ENCODE measurements at regions not wholly inside any gene's neighbourhood (a gene's known extent, or its start where the extent isn't known, plus 50 kb on each side); places are given as distances from the start of the nearest gene placed in this dataset.

DNA sequence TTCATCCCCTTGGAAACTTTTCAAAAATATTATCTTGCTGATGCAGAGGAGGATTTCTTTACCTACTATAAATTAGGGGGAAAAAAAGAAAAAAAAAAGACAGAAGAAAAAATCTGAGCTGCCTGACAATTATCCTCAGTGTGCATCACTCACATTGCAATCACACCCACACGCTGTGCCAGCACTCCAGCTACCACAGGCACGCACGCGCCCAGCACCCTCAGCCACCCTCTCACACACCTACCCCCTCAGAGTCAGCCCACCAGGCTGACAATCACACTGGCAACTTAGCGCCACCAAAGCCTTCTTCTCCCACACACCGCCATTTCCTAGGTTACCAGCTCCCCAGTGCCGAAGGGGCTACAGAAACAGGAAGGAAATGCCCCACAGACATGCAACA lies 236.1 kb downstream of the KCNA4 start:
- no peak for DNase-seq

DNA sequence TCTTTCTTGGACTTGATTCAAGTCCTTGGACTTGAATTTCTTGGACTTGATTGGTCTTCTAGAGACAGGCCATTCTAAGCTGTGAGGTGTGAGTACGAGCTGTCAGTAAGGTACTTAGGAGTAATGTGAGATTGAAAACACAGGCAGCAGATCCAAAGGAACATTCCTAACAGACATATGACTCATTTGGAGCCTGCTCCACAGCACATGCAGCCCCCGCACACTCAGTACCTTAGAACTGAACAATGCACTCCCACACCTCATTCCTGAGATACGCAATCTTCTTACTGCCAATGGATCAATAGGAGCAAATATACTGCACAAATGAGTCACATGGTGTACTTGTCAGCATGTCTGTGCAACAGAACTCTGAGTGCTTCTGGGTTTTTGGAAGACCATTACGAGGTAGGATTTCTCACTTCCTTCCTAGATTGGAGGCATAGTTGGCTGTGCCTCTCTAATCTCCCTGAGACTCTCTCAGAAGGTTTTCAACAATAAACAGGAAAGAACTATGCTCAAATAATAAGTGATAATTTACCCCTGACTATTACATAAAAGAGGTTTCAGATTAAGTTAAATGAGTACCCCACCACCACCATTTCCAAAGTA lies 243.1 kb downstream of the KCNA4 start:
- no peak for DNase-seq

DNA sequence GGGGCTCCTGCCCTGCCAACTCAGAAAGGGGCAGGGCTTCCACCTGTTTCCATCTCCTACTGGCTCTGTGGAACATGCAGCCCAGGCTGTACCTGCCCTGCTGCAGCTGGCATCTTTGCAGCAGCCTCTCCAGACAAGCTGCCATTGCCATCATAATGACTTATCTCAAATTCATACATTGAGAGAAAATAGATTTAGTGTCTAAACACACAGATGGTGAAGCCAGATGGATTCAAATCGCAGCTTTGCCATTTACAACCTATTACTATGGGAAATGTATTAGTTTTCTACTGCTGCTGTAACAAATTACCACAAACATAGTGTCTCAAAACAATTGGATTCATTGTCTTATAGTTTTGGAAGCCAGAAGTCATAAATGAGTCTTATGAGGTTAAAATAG lies 260.0 kb downstream of the KCNA4 start:
- DNase-seq = no peak

DNA sequence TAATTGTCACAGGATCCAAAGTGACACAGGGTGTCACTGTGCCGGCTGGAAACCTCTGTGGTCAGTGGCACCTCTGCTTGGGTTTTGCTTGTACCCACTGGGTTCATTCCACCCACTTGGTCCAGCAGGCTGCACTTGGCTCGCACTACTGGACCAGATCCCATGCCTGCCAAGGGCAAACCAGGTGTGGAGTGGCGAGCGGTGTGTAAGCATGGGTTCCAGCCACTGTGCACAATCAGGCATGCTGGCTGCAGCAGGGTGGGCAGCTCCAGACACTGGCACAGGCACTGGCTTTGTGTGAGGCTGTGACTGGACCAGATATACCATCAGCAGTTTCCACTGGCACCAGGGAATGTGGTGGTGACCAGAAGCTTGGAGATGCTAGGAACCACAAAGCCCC lies 261.4 kb downstream of the KCNA4 start:
- DNase-seq = no peak

DNA sequence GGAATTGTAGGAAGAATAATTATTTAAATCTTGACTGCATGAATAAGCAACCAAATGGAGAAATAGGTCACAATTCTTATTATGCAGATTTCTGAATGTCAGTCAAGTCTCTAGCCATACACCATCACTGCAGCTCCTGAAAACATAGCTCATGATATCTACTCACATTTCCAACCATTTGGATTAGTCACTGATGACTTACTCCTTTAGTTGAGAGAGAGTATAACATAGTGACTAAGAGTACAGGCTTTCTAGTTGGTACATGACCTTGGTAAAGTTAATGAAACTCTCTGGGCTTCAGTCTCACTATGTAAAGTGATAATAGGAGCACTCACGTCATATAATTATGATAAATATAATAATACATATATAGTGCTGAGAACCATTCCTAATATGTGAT lies 265.2 kb downstream of the KCNA4 start:
- no peak for DNase-seq

DNA sequence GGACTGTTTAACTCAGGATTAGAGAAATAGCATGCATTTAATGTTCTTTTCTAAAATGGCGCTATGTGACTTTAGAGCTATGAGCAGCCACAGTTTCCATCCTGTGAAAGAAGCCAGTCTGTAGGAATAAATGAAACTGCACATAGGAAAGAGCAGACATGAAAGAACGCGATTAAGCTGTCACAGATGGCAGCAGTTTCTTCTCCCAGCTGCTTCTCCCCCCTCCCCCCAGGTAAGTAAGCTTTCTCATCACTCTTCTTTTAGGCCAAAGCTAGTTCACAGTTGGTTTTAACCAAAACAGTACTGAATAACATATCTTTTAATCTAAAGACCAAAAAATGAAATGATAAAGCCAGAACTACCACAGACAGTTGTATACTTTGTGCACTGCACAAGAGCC lies 266.4 kb downstream of the KCNA4 start:
- DNase-seq = no peak

DNA sequence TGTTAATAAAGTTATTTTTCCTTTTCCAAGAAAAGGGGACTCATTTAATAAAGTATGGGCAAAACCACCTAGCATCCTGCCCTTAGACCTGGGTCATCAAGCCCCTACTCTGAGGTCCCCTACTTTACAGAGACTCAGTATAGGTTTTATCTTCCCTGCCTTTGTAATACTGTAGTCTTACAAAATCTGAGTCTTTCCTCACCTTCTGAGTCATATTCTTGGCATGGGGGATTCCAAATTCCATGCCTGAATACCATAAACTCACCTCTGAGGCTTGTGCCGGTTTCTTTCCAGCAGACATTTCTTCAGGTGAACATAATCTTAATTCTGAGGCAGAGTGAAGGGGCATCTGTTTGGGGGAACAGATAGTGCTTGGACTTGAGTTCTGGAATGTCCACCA lies 282.5 kb downstream of the KCNA4 start:
- no peak for DNase-seq

DNA sequence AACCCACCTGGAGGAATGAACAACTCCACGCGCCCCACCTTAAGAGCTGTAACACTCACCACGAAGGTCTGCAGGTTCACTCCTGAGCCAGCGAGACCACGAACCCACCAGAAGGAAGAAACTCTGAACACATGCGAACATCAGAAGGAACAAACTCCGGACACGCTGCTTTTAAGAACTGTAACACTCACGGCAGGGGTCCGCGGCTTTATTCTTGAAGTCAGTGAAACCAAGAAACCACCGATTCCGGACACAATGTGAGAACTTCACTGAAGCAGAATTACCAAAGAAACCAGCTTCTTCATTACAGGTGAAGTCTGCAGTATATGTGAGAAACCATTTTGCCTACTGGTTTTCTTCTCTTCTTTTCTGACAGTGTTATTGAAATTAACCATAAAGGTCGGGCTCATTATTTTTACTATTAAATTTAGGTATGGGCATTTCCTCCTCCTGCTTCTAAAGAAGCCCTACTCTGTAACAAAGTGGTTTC lies 303.0 kb downstream of the KCNA4 start:
- no peak for DNase-seq

DNA sequence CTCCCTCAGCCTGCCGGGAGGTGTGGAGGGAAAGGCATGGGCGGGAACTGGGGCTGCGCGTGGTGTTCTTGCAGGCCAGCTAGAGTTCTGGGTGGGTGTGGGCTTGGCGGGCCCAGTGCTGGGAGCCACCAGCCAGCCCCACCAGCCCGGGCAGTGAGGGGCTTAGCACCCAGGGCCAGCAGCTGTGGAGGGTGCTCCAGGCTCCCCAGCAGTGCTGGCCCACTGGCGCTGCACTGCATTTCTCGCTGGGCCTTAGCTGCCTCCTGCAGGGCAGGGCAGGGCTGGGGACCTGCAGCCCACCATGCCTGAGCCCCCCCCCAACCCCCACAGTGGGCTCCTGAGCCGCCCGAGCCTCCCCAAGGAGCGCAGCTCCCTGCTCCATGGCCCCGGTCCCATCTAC lies 304.2 kb downstream of the KCNA4 start:
- no peak for DNase-seq

DNA sequence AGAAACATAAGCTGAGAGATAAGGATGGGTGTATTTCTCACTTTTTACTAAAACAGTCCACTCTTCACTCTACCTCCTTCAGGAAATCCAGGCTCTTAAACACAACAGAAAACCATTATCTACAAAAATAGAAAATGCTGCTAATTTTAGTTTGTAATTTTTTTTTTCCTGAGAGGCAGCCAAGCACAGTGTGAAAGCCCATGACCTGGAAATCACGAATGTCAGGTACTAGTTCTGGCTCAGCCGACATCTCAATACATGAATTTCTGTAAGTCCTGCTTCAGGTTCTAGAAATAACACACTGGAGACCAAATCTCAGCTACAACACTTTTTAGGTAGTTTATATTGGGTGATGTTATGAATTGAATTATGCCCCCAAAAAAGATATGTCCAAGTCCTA lies 308.9 kb downstream of the KCNA4 start:
- DNase-seq = no peak

DNA sequence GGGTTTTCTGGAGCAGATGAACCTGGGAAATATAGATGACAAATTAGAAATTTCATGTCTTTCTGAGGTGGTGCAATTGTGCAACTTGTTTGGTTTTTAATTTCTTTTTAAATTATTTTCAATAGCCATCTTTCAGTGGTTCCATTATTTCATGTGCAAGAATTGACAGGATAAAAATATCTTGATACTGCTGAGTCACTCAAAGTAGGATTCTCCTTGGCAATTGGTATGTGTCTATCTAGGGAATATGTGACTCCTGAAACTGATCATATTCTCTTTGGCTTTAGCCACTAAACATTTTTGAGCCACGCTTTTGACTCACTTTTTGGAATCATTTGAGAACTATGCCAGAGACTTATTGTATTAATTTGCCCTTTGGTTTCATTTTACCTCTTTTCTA lies 331.5 kb downstream of the KCNA4 start:
- no peak for DNase-seq

DNA sequence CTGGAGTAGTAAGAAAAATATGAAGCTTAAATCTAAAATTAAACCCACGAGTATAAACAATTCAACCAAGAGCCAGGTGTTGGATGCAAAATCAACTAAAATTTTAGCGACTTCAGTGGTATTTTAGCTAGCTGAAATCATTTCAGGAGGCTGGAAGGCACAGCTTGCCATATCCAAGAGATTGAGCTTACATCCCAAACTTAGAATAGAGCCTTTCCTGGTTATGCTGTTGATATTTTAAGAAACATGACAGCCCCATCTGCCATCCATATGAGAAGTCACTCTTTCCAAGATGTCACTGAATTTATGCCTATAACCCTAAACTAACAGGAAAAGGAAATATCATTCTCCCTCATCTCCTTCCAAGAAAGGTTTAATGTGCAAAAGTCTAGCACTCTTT lies 334.0 kb downstream of the KCNA4 start:
- no peak for DNase-seq

DNA sequence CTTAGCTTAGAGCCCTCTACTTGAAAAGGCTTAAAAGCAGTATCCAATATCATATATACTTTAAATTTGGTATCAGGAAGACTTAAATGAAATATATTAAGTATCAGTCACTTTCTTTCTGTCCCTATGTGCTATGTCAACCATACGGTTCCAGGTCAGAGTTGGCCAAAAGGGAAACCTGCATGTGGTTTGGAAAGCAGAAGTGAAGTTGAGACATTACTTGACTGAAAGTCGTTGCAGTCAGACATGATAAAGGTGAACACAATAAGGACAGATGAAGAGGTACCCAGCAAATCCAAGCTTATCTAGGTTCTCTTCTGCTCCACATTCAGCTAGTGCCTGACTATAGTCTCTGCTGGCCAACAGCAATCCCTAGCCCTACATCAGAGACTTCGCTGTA lies 336.8 kb downstream of the KCNA4 start:
- no peak for DNase-seq

DNA sequence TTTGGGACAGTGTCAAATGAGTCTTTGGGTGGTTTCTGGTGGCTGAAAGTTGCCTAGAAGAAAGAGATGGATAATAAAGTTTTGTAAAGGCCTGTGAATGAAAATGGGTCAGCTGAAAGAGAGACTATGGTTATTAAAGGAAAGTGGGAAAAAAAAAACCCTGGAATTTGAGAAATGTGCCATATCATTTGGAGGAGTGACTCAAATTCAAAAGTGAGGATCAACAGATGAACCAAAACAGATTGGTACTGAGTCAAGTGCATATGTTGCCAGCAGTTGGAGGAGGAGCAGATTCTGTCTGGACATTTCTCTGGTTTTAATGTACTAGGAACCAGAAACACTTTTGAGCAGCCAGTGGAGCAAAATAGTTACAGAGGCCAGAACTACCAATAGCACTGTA lies 339.8 kb downstream of the KCNA4 start:
- DNase-seq = no peak

DNA sequence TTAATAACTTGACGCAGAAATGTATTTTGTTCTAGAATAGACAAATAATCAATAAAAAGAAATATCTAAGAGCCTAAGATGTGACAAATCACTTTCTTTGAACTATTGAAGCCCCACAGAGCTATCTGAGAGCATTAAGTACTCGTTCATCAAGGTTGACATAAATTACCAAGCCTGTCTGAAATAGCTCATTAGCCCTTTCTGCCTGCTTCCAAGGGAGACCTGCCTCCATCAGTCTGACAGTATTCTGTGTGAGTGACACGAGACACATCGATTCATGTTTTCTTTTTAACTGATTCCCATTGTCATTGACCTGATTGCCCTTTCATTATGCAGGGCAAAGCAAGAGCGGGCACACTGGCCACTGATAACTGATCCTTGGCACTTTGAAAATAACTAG lies 347.5 kb downstream of the KCNA4 start:
- no peak for DNase-seq

DNA sequence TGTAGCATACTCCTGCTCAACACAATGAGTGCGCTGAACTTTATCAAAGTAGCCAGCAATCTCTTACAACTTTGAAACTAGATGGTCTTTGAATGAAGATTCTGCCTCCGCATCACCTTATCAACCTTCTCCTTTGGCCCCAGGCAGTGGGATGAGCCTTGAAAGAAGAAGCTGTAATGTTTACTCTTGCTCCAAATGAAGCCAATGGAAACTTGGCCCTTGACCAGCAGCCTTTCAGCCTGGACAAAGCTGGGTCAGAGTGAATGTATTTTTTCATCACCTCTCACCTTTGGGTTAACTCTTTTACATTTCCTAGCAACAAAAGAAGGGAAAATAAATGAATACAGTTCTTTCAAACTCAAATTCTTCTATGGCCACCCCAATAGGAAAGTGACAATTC lies 359.1 kb downstream of the KCNA4 start:
- DNase-seq = no peak

DNA sequence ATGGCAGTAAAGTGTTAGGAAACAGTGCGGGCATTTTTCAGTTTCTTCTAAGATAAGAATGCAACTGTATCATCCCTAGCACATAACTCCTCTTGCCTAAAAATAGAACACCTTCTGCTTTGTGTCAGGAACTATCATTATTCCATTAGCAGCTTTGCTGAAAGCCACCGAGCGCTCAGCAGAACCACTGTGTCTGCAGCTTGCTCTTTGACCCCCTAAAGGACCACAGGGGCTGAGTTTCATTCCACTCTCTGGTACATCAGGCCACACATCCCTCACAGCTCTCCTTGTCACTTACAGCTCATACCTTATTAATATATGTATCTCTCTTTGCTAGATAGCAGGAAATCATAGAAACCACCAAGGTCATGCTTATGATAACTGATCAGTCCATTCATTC lies 360.2 kb downstream of the KCNA4 start:
- DNase-seq = no peak

DNA sequence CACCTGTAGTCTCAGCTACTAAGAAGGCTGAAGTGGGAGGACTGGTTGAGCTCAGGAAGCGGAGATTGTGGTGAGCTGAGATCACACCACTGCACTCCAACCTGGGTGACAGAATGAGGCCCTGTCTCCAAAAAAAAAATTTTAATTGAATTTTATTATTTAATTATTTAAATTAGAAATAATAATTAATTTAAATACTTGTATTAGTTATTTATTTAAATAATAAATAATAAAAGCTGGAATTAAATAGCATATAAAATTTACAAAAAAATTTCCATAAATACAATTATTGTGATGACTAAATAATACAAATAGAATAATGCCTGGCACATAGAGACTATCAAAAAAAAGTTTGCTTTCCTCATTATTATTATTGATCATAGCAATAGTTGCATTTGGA lies 371.5 kb downstream of the KCNA4 start:
- no peak for DNase-seq

DNA sequence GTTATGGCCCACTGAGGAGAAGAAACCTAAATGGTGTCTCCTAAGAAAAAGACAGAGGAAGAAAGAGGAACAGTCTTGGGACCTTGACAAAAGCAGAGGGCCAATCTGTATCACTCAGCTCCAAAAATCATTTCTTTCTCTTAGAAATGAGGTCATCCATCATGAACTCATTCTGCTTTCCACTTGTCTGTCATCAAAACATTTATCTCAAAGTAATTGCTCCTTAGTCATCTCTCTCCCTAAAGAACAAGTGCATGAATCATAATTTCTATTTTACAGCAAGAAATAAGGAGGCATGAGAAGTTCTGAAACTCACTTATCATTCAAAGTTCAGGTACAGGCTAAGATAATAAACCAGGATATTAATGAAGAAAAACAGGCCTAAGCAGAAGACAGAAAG lies 375.6 kb downstream of the KCNA4 start:
- no peak for DNase-seq

DNA sequence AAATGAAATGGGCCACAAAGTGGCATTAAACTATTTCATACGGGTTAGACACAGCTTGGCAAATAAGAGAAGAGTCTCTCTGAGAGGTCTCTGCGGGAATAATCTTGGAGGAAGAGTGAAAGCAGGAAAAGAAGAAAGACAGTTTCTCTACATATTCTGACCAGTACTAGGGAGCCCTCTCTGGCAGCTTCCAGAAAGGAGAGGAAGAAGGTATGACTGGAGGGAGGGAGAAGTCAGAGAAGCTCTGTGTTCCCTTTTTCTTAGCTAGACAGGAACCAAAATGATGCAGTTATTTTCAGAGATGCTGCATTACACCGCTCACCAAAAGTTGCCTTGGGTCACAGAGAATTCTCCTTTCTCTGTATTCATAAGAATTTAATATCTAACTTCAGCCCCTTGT lies 382.1 kb downstream of the KCNA4 start:
- DNase-seq = no peak

DNA sequence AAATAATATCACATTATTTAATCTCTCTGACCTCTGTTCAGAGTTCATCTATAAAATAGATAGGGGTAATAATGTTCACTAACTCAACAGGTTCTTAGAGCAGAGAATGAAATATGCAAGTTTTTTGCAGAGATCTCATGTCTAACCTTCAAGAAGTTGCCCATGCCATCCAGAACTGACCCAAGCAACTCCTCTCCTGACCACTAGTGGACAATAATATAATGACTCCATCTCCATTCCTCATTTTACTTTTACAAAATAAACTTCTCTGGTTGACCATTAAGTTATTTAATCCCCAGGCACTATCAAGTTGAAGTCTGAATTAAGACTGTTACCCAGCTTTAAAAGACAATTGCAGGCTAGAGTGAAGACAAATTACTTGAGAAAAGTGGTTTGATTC lies 382.6 kb downstream of the KCNA4 start:
- DNase-seq = no peak

DNA sequence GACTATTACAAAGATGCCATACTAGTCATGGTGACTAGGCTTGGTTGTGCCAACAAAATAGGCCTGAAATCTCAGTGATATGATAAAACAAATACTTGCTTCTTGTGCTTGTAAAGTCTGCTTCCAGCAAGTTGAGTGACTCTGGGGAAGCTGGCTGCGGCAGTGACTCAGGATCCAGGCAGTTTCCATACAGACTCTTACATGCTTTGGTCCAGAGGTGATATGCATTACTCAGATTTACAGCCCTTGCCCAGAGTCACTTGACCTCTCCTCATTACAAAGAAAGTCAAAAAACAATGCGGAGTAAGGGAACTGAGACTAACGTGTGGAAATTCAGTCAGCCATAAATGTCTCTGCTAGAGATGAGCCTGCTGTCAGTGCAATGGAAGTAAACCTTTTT lies 387.5 kb downstream of the KCNA4 start:
- DNase-seq = no peak

DNA sequence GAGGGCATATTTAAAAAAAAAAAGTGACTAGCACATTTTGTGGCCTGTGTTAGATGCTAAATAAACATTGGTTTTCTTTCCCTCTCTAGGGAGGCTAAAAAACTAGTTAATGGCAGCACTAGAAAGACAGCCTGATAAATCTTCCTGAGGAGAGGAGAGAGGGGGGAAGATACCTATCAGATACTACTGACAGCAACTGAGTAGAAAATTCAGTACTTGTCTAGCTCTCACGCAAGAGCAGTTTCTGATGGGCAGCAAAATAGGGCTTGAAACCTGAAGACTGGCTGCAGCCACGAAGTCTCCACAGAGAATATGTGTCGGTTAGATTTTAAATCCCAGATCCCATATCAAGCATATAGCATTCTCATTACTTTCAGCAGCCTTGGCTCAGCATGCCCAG lies 388.2 kb downstream of the KCNA4 start:
- no peak for DNase-seq

DNA sequence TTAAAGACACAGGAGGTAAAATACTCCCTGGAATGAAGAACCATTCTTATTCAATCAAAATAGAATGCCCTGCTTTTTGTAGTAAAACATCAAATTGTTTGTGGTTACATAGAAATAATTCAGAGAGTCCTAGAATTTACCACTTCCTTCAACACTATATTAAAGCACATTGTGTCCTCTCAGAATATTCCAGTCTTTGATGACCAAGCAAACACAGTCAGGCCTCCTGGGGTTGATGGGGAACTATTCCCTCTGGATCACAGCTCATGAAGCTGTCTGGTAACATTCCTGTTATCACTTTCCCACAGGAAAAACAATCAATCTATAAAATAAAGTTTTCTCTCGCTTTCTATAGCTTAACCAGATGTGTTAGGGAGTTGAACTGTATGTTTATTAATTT lies 389.3 kb downstream of the KCNA4 start:
- DNase-seq = no peak

DNA sequence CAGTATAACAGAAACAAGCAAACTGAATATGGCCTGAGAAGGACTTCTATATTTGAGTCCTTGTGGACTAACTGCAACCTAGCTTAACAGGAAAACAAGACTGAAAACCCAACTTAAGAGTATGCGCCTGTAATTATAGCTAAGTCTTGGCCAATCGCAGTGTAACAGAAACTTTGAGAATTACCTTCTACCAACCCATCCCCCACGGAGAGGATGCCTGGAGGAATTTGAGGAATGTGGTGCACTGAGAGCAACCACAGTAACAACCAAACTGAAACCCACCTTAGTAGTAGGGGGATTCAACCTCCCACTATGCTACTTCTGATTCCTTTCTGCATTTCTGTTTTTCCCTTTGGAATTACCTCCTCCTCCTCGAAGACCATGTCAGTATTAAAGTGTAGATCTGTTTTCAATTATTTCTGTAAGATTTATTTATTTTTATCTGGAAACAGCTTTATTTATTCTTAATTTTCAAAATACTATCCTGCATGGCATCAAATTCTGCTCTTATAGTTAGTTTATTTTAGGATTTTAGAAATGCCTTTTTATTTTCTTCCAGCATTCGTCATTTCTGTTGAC lies 393.6 kb downstream of the KCNA4 start:
- no peak for DNase-seq

DNA sequence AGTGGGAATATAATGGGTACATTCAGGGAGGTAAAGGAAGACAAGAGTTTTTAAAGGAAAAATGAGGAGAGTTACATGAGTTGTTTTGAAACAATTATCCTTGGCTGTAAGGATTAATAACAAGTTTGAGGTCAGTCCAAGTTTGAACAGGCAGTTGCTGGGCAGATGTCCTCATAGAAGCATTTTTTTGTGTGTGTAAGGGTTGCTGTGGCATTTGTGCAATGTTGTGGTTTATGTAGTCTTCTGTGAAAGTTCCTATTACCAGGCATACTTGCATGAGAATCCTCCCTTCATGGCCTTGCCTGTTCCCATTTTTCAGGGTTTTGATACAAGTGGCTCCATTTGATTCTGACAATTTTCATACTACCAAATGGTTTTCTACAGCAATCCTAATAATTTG lies 400.2 kb downstream of the KCNA4 start:
- no peak for DNase-seq
